Astrocyte of the cerebellum (primary cell): ENCODE measurements at regions not wholly inside any gene's neighbourhood (a gene's known extent, or its start where the extent isn't known, plus 50 kb on each side); places are given as distances from the start of the nearest gene placed in this dataset.

Experiments
- DNase-seq: peaks from one replicate; pipeline ENCODE4 v3.0.0-alpha.2; 2011; ENCODE audit warnings: low read depth
- H3K4me3 ChIP-seq: 2 replicates; pipeline ENCODE4 v1.5.1; 2011; ENCODE audit warnings: mild to moderate bottlenecking, low read depth, low read length, moderate library complexity
- CTCF ChIP-seq: IDR thresholded peaks from 2 replicates; pipeline ENCODE4 v1.5.1; 2012; ENCODE audit warnings: low read length, low read depth, moderate library complexity, mild to moderate bottlenecking; ENCODE audit errors: missing control alignments
- in situ Hi-C: cut with HindIII; loops from 2 replicates; pipeline ENCODE4 v1.10.0; 2017; ENCODE audit warnings: low sequenced_read_pairs

GRCh38 chr14:71384007-71384845 lies 477.0 kb downstream of the PCNX1 start:
- TF ChIP-seq CTCF: no peak
- no peak for DNase-seq
- H3K4me3 ChIP-seq: no peak overlapping the region
- in situ Hi-C loops: no loop called here

- DNase-seq: no peak
- no peak overlapping the region for H3K4me3 ChIP-seq
- in situ Hi-C loops: no loop called here
- TF ChIP-seq CTCF: no peak
These were observed 480.5 kb downstream of the PCNX1 start for GRCh38 chr14:71387753-71388152.

GRCh38 chr14:71388336-71388735 lies 481.1 kb downstream of the PCNX1 start:
- in situ Hi-C loops: no loop called here
- TF ChIP-seq CTCF: no peak
- H3K4me3 ChIP-seq: no peak overlapping the region
- no peak for DNase-seq

GRCh38 chr14:71388862-71389261 lies 481.6 kb downstream of the PCNX1 start:
- in situ Hi-C loops: no loop called here
- H3K4me3 ChIP-seq: no peak overlapping the region
- TF ChIP-seq CTCF: no peak
- DNase-seq: no peak

- no peak for DNase-seq
- no peak for TF ChIP-seq CTCF
- in situ Hi-C loops: no loop called here
- no peak overlapping the region for H3K4me3 ChIP-seq
These were observed 487.1 kb downstream of the PCNX1 start for GRCh38 chr14:71394386-71394785.

GRCh38 chr14:71395151-71395604 lies 487.9 kb downstream of the PCNX1 start:
- in situ Hi-C loops: loop anchor here (5.0 kb wide), 1 partner anchor 33 kb away; no protein-coding TSS in a partner anchor

More at GRCh38 chr14:71395151-71395604, 487.9 kb downstream of the PCNX1 start:
- no peak for DNase-seq
- H3K4me3 ChIP-seq: no peak overlapping the region
- TF ChIP-seq CTCF: no peak
